Neural crest cell (in vitro differentiated cells): ENCODE measurements at regions not wholly inside any gene's neighbourhood (a gene's known extent, or its start where the extent isn't known, plus 50 kb on each side); places are given as distances from the start of the nearest gene placed in this dataset.

Experiments used
- DNase-seq: peaks from one replicate; pipeline ENCODE4 v3.0.0; 2021; ENCODE audit warnings: low read depth, mixed read lengths, low spot score
- H3K27ac Mint-ChIP-seq: one replicate; pipeline ENCODE4 v1.8.0; 2021; ENCODE audit warnings: mild to moderate bottlenecking, mixed read lengths; ENCODE audit not compliant: unreplicated experiment
- H3K27me3 Mint-ChIP-seq: 2 replicates; pipeline ENCODE4 v1.8.0; 2021; ENCODE audit warnings: low read depth, mild to moderate bottlenecking, mixed read lengths
- H3K36me3 Mint-ChIP-seq: 2 replicates; pipeline ENCODE4 v1.8.0; 2021; ENCODE audit warnings: low read depth, mild to moderate bottlenecking, mixed read lengths
- H3K4me1 Mint-ChIP-seq: 2 replicates; pipeline ENCODE4 v1.8.0; 2021; ENCODE audit warnings: mixed read lengths
- H3K4me3 Mint-ChIP-seq: one replicate; pipeline ENCODE4 v1.8.0; 2021; ENCODE audit warnings: mild to moderate bottlenecking, mixed read lengths
- H3K9me3 Mint-ChIP-seq: 2 replicates; pipeline ENCODE4 v1.8.0; 2021; ENCODE audit warnings: mixed read lengths
- CTCF ChIP-seq: fragments of 200-600 bp; sonication (generic); conservative IDR thresholded peaks from 2 replicates; pipeline ENCODE4 v1.5.0; 2021; ENCODE audit warnings: antibody characterized with exemption, mild to moderate bottlenecking

DNA sequence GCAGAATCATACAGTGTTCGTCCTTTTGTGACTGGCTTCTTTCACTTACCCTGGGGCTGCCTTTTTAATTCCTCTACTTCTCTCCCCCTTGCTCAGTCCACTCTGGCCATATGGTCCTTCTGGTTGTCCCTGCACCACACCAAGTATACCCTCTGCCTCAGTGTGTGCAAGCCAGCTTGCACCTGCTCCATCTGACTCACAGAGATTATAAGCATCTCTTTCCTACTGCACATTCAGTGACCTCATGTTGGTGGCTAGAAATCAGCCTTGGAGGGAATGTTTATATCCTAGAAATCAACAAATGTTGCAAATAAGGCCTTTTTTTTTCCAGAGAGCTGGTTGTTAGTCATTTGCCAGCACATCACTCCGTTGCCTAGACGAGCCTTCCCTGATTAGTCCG lies 67.5 kb upstream of the C10orf90 start:
- no peaks in the 10 kb centered on the region for H3K27me3 Mint-ChIP-seq
- no peak overlapping the region for H3K27ac Mint-ChIP-seq
- H3K4me3 Mint-ChIP-seq = no peak overlapping the region
- DNase-seq = no peak
- H3K36me3 Mint-ChIP-seq = no peaks in the 10 kb centered on the region
- TF ChIP-seq CTCF = no peak
- no peaks in the 10 kb centered on the region for H3K9me3 Mint-ChIP-seq
- H3K4me1 Mint-ChIP-seq = no peaks in the 10 kb centered on the region

- H3K9me3 Mint-ChIP-seq = peaks cover 2% of the 10 kb centered on the region
- DNase-seq = no peak
- peaks cover 2% of the 10 kb centered on the region for H3K36me3 Mint-ChIP-seq
- H3K4me1 Mint-ChIP-seq = peaks cover 14% of the 10 kb centered on the region
- H3K4me3 Mint-ChIP-seq = no peak overlapping the region
- H3K27ac Mint-ChIP-seq = no peak overlapping the region
- no peak for TF ChIP-seq CTCF
- H3K27me3 Mint-ChIP-seq = no peaks in the 10 kb centered on the region
These were observed 74.1 kb upstream of the C10orf90 start for GRCh38 chr10:126744571-126744970.

DNA sequence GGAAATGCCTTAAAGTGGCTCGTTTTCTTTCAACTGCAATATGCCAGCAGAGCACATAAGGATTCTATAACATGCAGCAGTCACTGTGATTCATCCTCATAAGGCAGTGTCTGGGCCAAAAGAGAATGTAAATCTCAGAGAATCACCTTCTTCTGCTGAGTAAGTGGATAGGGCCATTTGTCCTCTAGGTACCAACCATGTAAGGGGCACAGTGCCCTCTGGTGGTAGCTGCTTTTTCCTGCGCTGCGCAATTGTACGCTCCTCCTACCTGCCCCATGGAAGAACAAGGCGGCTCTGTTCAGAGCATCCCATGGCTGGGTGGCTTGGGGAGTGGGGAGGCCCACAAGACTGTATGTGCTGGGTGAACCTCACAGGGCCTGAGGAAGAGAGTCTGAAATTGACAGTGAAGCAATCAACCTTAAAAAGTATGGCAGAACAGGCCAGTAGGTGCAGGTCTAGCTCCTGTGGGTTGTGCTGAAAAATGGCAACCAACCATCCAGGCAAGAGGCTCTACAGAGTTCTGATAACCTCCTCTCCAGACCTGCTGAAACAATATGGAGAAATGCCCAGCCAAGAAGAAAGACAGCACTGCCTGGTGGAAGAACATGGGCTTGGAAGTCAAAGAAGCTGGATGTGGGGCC lies 78.6 kb upstream of the C10orf90 start:
- peak; percentile 92 for DNase-seq
- Mint-ChIP-seq H3K4me1 (peaks cover 14% of the 10 kb centered on the region), H3K27ac (no peak overlapping the region), H3K27me3 (no peaks in the 10 kb centered on the region), H3K9me3 (peaks cover 2% of the 10 kb centered on the region), H3K36me3 (peaks cover 2% of the 10 kb centered on the region), H3K4me3 (no peak overlapping the region)
- peak; percentile 90 for TF ChIP-seq CTCF

DNA sequence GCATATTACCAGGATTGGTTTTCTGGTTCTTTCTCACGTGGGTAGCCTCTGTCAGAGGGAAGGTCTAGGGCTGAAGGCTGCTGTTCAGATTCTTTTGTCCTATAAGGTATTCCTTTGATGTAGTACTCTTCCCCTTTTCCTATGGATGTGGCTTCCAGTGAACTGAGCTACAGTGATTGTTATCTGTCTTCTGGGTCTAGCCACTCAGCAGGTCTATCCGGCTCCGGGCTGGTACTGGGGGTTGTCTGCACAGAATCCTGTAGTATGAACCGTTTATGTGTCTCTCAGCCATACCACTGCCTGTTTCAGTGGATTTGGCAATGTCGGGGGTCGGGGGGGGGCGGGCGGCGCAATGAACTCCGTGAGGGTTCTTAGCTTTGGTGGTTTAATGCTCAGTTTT lies 84.5 kb upstream of the C10orf90 start:
- Mint-ChIP-seq H3K36me3 (no peaks in the 10 kb centered on the region), H3K4me3 (no peak overlapping the region), H3K27ac (no peak overlapping the region), H3K27me3 (no peaks in the 10 kb centered on the region), H3K4me1 (peaks cover 5% of the 10 kb centered on the region), H3K9me3 (peaks cover 5% of the 10 kb centered on the region)
- TF ChIP-seq CTCF = no peak
- no peak for DNase-seq

- peaks cover 21% of the 10 kb centered on the region for H3K9me3 Mint-ChIP-seq
- H3K36me3 Mint-ChIP-seq = peaks cover 4% of the 10 kb centered on the region
- no peaks in the 10 kb centered on the region for H3K27me3 Mint-ChIP-seq
- H3K4me3 Mint-ChIP-seq = no peak overlapping the region
- DNase-seq = no peak
- TF ChIP-seq CTCF = no peak
- H3K27ac Mint-ChIP-seq = no peak overlapping the region
- peaks cover 5% of the 10 kb centered on the region for H3K4me1 Mint-ChIP-seq
These were observed 88.4 kb upstream of the C10orf90 start for GRCh38 chr10:126758867-126759266.
